ENCODE measurements at regions not wholly inside any gene's neighbourhood (a gene's known extent, or its start where the extent isn't known, plus 50 kb on each side); places are given as distances from the start of the nearest gene placed in this dataset.

- TF ChIP-seq GATA2 (IDR thresholded peaks at IDR 0.05; ENCODE audit: low read depth, low read length) (no peak), GATA3 (IDR thresholded peaks at IDR 0.05; ENCODE audit: low read depth, low read length) (no peak)
Observed at GRCh38 chr5:14019768-14020290, 75.3 kb upstream of the DNAH5 start.

Measured in SH-SY5Y (cell line).